ENCODE measurements at regions not wholly inside any gene's neighbourhood (a gene's known extent, or its start where the extent isn't known, plus 50 kb on each side); places are given as distances from the start of the nearest gene placed in this dataset.

- no peak for DNase-seq (ENCODE audit: low read depth)
These were observed 835.6 kb upstream of the RBFOX1 start for GRCh38 chr16:6496996-6497395.

- no peak for DNase-seq (ENCODE audit: low read depth)
These were observed 837.0 kb upstream of the RBFOX1 start for GRCh38 chr16:6495486-6496210.

DNA sequence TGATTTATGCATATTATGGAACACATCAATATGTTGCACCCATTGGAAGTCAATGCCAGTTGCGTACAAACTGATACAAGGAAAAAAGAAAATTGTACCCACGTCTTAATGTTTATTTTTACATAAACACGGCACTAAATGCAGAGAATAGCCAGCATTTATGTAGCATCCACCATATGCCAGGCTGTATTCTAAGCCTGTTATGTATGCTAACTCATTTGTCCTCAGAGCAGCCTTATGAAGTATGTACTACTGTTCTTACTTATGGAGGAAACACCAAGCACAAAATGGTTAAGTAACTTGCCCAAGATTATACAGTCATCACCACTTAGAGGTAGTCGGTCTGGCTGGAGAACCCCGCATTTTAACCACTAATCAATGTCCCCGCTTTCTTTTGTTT is 837.9 kb upstream of the RBFOX1 start:
- DNase-seq (ENCODE audit: low read depth), result no peak

- DNase-seq (ENCODE audit: low read depth), result no peak
These were observed 839.1 kb upstream of the RBFOX1 start for GRCh38 chr16:6493555-6493954.

- DNase-seq (ENCODE audit: low read depth), result no peak
These were observed 839.9 kb upstream of the RBFOX1 start for GRCh38 chr16:6492742-6493141.

- DNase-seq (ENCODE audit: low read depth), result no peak
These were observed 847.7 kb upstream of the RBFOX1 start for GRCh38 chr16:6484935-6485334.

- DNase-seq (ENCODE audit: low read depth), result no peak
These were observed 848.6 kb upstream of the RBFOX1 start for GRCh38 chr16:6484081-6484480.

DNA sequence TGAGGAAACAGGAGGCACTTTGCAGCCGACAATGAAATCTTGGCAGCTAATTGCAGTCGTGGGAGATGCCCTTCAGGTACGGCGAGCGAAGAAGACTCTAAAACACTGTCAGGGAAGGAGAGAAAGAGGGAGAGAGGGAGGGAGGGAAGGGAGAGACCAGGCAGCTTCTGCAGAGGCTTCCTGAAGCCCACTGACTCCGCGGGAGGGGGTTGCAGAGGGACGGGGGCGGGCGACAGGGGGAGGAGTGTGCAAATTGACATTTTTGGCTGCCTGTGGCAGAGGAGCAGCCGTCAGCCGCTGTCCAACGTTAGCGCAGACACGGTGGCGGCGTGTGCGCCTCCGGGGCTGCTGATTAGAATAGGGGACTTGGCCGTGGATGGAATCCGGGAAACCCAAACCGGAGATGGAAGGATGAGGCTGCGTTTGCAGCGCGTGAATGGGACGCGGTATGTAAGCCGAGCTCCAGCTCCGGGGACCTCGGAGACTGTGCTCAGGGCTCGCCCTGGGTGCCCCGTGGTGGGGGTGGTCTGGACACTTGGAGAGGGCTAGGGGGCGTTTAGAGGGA is 849.1 kb upstream of the RBFOX1 start:
- no peak for DNase-seq (ENCODE audit: low read depth)

GRCh38 chr16:6482696-6483468 is 849.8 kb upstream of the RBFOX1 start:
- no peak for DNase-seq (ENCODE audit: low read depth)

GRCh38 chr16:6481894-6482293 is 850.8 kb upstream of the RBFOX1 start:
- DNase-seq (ENCODE audit: low read depth), result no peak

- DNase-seq (ENCODE audit: low read depth), result no peak
These were observed 878.9 kb upstream of the RBFOX1 start for GRCh38 chr16:6453742-6454141.

- DNase-seq (ENCODE audit: low read depth), result no peak
These were observed 885.4 kb upstream of the RBFOX1 start for GRCh38 chr16:6447021-6447790.

DNA sequence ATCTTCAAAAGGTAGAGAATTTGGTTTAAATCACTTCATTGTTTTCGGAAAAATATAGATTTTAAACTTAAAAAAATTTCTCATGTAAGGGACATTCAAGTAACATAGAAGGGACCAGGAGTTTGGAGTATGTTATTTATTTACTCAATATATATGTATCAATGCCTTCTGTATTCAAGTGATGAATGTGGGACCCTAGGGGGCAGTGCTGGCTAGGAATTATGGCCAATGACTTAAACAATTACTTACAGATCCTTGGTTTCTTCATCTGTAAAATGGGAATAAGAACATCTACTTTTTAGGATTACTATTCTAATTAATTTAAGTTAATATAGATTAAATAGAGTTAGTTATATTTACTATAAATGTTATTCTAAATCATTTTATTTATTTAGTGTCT is 886.3 kb upstream of the RBFOX1 start:
- DNase-seq (ENCODE audit: low read depth), result no peak

- no peak for DNase-seq (ENCODE audit: low read depth)
These were observed 893.5 kb upstream of the RBFOX1 start for GRCh38 chr16:6439129-6439528.

GRCh38 chr16:6428861-6429260 is 903.8 kb upstream of the RBFOX1 start:
- no peak for DNase-seq (ENCODE audit: low read depth)

DNA sequence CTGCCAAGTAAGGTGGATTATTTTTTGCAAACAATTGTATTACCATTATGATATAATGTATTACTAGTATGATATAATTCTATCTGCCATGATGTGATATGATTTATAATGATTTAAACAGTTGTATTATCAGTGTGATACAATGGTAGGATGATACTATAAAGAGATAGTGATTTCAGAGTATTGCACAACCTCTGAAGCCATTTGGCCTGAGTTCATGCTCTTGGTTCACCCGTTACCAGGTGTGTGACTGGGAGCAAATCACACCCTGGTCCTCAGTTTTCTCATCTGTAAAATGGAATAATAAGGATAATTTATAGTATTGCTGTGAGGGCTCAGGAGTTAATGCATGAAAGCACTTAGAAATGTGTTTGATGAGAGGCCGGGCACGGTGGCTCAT is 905.0 kb upstream of the RBFOX1 start:
- no peak for DNase-seq (ENCODE audit: low read depth)

DNA sequence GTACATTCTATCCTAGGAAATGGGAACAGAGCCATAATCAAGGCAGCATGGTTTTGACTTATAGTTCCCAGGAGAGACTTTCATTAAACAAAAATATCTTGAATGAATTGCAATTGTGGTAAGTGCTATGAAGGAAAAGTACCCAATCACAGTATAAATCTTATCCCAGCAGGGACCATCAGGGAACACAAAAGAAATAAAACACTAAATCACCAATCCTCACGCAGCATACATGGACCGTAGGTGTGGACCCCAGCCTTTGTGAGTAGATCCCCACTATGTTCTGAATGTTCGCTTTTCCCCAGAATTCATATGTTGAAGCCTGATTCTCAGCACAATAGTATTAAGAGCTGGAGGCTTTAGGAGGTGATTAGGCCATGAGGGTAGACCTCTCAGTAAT is 925.0 kb upstream of the RBFOX1 start:
- no peak for DNase-seq (ENCODE audit: low read depth)

GRCh38 chr16:6406028-6406427 is 926.6 kb upstream of the RBFOX1 start:
- DNase-seq (ENCODE audit: low read depth), result no peak

DNA sequence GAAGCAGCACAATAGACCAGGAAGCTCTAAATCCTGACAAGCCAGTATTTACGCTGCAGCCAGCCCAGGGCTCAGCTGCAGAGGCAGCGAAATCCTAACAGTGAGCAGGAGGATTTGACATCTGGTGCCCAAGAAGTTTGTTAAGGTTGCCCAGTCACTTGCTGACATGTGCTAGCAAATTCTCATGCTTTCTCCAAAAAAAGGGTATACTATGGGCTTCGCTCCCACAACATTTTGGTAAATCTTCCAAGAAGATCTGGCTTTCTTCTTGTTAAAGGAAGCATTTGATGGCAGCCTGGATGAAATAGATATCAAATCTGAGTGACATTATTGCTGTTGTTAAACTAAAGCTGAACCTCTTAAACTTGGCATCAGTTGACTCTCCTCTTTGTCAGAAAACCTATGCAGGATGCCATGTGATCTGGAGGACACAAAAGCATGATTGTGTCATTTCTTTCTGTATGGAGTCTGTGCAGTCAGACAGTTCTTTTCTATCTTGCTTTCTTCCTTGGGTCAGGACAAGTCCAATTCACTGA is 949.7 kb upstream of the RBFOX1 start:
- DNase-seq (ENCODE audit: low read depth), result no peak

- DNase-seq (ENCODE audit: low read depth), result no peak
These were observed 950.7 kb upstream of the RBFOX1 start for GRCh38 chr16:6381896-6382295.

- DNase-seq (ENCODE audit: low read depth), result no peak
These were observed 954.7 kb upstream of the RBFOX1 start for GRCh38 chr16:6377956-6378355.

- DNase-seq (ENCODE audit: low read depth), result no peak
These were observed 957.1 kb upstream of the RBFOX1 start for GRCh38 chr16:6375465-6376075.

All from GM04504 (cell line).